GM13977 (cell line): ENCODE measurements at regions not wholly inside any gene's neighbourhood (a gene's known extent, or its start where the extent isn't known, plus 50 kb on each side); places are given as distances from the start of the nearest gene placed in this dataset.

Source experiments
- DNase-seq: peaks from one replicate; pipeline ENCODE4 v3.0.0; 2012; ENCODE audit warnings: low spot score
- CTCF ChIP-seq: IDR thresholded peaks from 2 replicates; pipeline ENCODE4 v1.5.1; 2012; ENCODE audit warnings: mild to moderate bottlenecking, control low read depth; ENCODE audit not compliant: insufficient read depth; ENCODE audit errors: extremely low read depth, missing control alignments
- in situ Hi-C: fragments of 300-500 bp; cut with MboI; formaldehyde crosslinking; loops from one replicate; pipeline ENCODE4 v1.12.0; 2022; ENCODE audit warnings: low sequenced_read_pairs, low pct_unique_long_range_greater_than_20kb, mixed read lengths, inconsistent platforms; ENCODE audit not compliant: unreplicated experiment

GRCh38 chr12:87246726-87247125, 782.5 kb downstream of the C12orf50 start:
- no peak for DNase-seq
- in situ Hi-C loops = no loop called here
- no peak for TF ChIP-seq CTCF

DNA sequence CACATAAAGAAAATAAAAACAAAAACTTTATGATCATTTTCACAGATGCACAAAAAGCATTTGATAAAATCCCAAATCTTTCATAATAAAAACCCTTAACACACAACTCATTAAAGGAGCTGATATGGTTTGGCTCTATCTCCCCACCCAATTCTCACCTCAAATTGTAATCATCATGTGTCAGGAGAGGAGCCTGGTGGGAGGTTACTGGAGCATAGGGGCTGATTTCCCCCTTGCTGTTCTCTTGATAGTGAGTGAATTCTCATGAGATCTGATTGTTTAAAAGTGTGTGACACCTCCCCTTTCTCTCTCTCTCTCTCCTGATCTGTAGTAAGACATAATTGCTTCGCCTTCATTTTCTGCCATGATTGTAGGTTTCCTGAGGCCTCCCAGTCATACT, 790.7 kb downstream of the C12orf50 start:
- DNase-seq = no peak
- no peak for TF ChIP-seq CTCF
- in situ Hi-C loops = no loop called here

DNA sequence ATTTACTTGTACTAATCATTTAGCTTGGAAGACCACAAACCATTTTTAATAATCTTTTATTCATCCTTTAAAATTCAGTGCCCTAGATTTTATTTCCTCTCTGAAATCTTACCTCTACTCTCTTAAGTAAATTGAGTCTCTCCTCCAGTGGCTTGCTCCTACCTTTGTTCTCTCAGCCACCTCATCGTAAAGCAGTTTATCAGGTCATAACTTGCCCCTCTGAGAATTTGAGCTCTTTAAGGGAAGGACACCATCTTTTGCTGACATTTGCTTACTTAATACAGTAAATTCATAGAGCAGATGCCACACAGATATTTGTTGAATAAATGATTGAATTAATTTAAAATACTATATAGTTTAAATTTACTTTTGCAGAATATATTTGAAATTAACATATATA, 794.3 kb downstream of the C12orf50 start:
- no peak for TF ChIP-seq CTCF
- in situ Hi-C loops = no loop called here
- DNase-seq = no peak

DNA sequence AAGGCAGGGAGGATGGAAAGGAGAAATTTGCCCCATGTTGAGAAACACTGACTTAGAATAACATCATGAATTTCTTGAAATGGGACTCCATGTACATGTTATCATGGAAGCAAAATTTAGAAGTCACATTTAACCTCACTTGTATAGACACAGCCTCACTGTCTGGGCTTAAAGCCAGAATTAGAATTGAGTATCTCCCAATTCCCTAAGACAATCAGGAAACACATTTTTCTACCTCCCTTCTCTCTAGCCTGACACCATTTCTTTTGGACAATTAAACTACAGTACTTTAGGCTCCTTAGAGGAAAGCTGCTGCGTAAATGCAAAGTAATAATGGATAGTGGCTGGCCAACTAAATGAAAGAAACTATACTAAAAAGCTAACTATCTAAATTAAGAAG, 795.5 kb downstream of the C12orf50 start:
- no peak for TF ChIP-seq CTCF
- no peak for DNase-seq

DNA sequence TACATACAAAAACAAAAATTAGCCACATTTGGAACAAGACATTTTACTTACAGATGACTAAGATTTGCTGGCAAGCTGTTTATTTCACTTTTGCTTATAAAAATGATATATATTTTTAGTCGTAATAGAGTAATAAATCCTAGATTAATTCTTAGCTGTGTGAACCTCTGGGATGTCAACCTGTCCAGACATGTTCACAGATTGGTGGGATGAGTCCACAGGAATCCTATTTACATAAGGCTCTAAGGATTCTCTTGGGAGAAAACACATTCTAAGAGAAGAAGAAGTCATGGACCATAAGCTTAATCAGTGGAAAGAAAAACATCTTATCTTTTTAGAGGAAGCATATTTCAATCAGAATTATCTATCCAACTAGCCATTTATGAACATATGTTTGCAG, 797.4 kb downstream of the C12orf50 start:
- in situ Hi-C loops = no loop called here
- DNase-seq = no peak
- no peak for TF ChIP-seq CTCF

More for the DNA sequence above, 795.5 kb downstream of the C12orf50 start:
- in situ Hi-C loops = no loop called here

GRCh38 chr12:87230441-87230840, 798.8 kb downstream of the C12orf50 start:
- TF ChIP-seq CTCF = no peak
- in situ Hi-C loops = no loop called here
- DNase-seq = no peak

- TF ChIP-seq CTCF = no peak
- in situ Hi-C loops = no loop called here
- no peak for DNase-seq
Observed at GRCh38 chr12:87227162-87227561, 802.0 kb downstream of the C12orf50 start.
